ENCODE measurements at regions not wholly inside any gene's neighbourhood (a gene's known extent, or its start where the extent isn't known, plus 50 kb on each side); places are given as distances from the start of the nearest gene placed in this dataset.

GRCh38 chr5:164610374-164610773 lies 1105.0 kb downstream of the MAT2B start:
- Histone ChIP-seq H3K9me3 (ENCODE audit: control insufficient read depth in 4 of 4, low read length in 3 of 4) (no peaks in the 10 kb centered on the region), H3K27me3 (ENCODE audit: control insufficient read depth in 4 of 4, insufficient read depth in 4 of 4, low read length in 3 of 4) (no peaks in the 10 kb centered on the region), H3K9ac (ENCODE audit: low read depth in 1 of 2, low read length in 2 of 2) (no peak overlapping the region), H3K4me3 (ENCODE audit: low read depth in 1 of 3, low read length in 3 of 3) (no peak overlapping the region), H3K27ac (ENCODE audit: low read depth in 1 of 2, low read length in 2 of 2) (no peak overlapping the region), H3K36me3 (ENCODE audit: control insufficient read depth in 4 of 4, insufficient read depth in 3 of 4, low read depth in 1 of 4, low read length in 3 of 4) (no peaks in the 10 kb centered on the region), H3K4me1 (ENCODE audit: control insufficient read depth in 4 of 4, insufficient read depth in 4 of 4, low read length in 3 of 4) (no peaks in the 10 kb centered on the region)
- no peak for TF ChIP-seq NR2F2 (IDR thresholded peaks at IDR 0.05)
- no peak for TF ChIP-seq HNF4A (conservative IDR thresholded peaks at IDR 0.05)
- no peak for TF ChIP-seq GABPA (IDR thresholded peaks at IDR 0.05 in 1 of 2, conservative IDR thresholded peaks at IDR 0.05 in 1 of 2)
- TF ChIP-seq HNF4G (IDR thresholded peaks at IDR 0.05): no peak
- TF ChIP-seq RXRA (IDR thresholded peaks at IDR 0.05): no peak
- no peak for TF ChIP-seq CTCF (IDR thresholded peaks at IDR 0.05; ENCODE audit: low read depth, low read length, missing input control)
- TF ChIP-seq MAX (IDR thresholded peaks at IDR 0.05): no peak
- no peak for TF ChIP-seq JUND (IDR thresholded peaks at IDR 0.05)
- TF ChIP-seq REST (IDR thresholded peaks at IDR 0.05): no peak
- no peak for TF ChIP-seq ZBTB33 (IDR thresholded peaks at IDR 0.05)
- no peak for TF ChIP-seq ATF3 (IDR thresholded peaks at IDR 0.05)
- 48% methylated on average over 1 of the region's 1 CpG for WGBS
- DNase-seq (ENCODE audit: low spot score): no peak

GRCh38 chr5:164614707-164615106 lies 1109.3 kb downstream of the MAT2B start:
- Histone ChIP-seq H3K4me3 (ENCODE audit: low read depth in 1 of 3, low read length in 3 of 3) (no peak overlapping the region), H3K4me1 (ENCODE audit: control insufficient read depth in 4 of 4, insufficient read depth in 4 of 4, low read length in 3 of 4) (no peaks in the 10 kb centered on the region), H3K36me3 (ENCODE audit: control insufficient read depth in 4 of 4, insufficient read depth in 3 of 4, low read depth in 1 of 4, low read length in 3 of 4) (no peaks in the 10 kb centered on the region), H3K9me3 (ENCODE audit: control insufficient read depth in 4 of 4, low read length in 3 of 4) (no peaks in the 10 kb centered on the region), H3K9ac (ENCODE audit: low read depth in 1 of 2, low read length in 2 of 2) (no peak overlapping the region), H3K27me3 (ENCODE audit: control insufficient read depth in 4 of 4, insufficient read depth in 4 of 4, low read length in 3 of 4) (no peaks in the 10 kb centered on the region), H3K27ac (ENCODE audit: low read depth in 1 of 2, low read length in 2 of 2) (no peak overlapping the region)
- no peak for TF ChIP-seq NR2F2 (IDR thresholded peaks at IDR 0.05)
- TF ChIP-seq FOXA1 (IDR thresholded peaks at IDR 0.05): no peak
- no peak for DNase-seq (ENCODE audit: low spot score)

All from liver (tissue), 8 donors.